A673 (cell line): ENCODE measurements at regions not wholly inside any gene's neighbourhood (a gene's known extent, or its start where the extent isn't known, plus 50 kb on each side); places are given as distances from the start of the nearest gene placed in this dataset.

Experiments
- CTCF ChIP-seq: fragments of 300-800, 200-600 bp; sonication (generic); conservative IDR thresholded peaks from 2 replicates; pipeline ENCODE4 v1.5.1; 2017; ENCODE audit warnings: low read depth, mild to moderate bottlenecking, antibody characterized with exemption, low read length, moderate library complexity, mixed read lengths
- EZH2 ChIP-seq: fragments of 200-600 bp; sonication (generic); IDR thresholded peaks from 2 replicates; pipeline ENCODE4 v1.6.1; 2017; ENCODE audit warnings: borderline replicate concordance, low read depth, mild to moderate bottlenecking, mixed read lengths, antibody characterized with exemption, low read length; ENCODE audit not compliant: poor library complexity, severe bottlenecking

GRCh38 chr4:27214010-27214409 is 353.4 kb downstream of the STIM2 start:
- TF ChIP-seq CTCF (no peak), EZH2 (no peak)
